SJCRH30 (cell line): ENCODE measurements at regions not wholly inside any gene's neighbourhood (a gene's known extent, or its start where the extent isn't known, plus 50 kb on each side); places are given as distances from the start of the nearest gene placed in this dataset.

ENCODE experiments used
- DNase-seq, 2 experiments: peaks; one replicate each; pipeline ENCODE4 v3.0.0-alpha.2; 2015 to 2020
- H3K27ac ChIP-seq: fragments of 250-450 bp; sonication (Bioruptor Pico); 2 replicates; pipeline ENCODE4 v1.5.1; 2020; ENCODE audit warnings: mild to moderate bottlenecking, moderate library complexity
- H3K27me3 ChIP-seq: fragments of 250-450 bp; sonication (Bioruptor Pico); 2 replicates; pipeline ENCODE4 v1.5.1; 2020; ENCODE audit warnings: mild to moderate bottlenecking, moderate library complexity
- H3K36me3 ChIP-seq: fragments of 250-450 bp; sonication (Bioruptor Pico); 2 replicates; pipeline ENCODE4 v1.5.1; 2020; ENCODE audit warnings: mild to moderate bottlenecking, moderate library complexity
- H3K4me1 ChIP-seq: fragments of 250-450 bp; sonication (Bioruptor Pico); 2 replicates; pipeline ENCODE4 v1.5.1; 2020; ENCODE audit warnings: mild to moderate bottlenecking, moderate library complexity
- H3K4me3 ChIP-seq: fragments of 250-450 bp; sonication (Bioruptor Pico); 2 replicates; pipeline ENCODE4 v1.5.1; 2020; ENCODE audit warnings: mild to moderate bottlenecking, moderate library complexity
- H3K9me3 ChIP-seq: fragments of 250-450 bp; sonication (Bioruptor Pico); replicated peaks from 2 replicates; pipeline ENCODE4 v1.5.1; 2020; ENCODE audit warnings: mild to moderate bottlenecking, moderate library complexity

DNA sequence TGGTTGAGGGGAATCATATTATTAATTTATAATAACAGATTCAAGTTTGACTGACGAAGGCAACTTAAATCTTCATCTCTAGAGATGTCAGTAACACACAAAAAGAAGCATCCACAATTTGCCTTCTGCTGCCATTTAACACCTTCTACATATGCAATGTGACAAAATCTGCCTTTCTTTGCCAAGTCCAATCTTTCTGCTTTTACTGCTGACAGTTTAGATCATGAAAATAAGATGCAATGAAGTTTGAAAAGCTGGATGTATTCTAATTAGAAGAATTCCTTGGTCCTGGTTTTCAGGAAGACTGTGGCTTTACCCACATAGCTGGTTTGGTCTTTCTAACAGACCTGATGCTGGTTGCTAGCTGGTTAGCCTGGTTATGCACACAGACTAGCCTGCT is 178.9 kb downstream of the ACER2 start:
- Histone ChIP-seq H3K4me1 (no peaks in the 10 kb centered on the region), H3K27ac (no peak overlapping the region), H3K36me3 (no peaks in the 10 kb centered on the region), H3K9me3 (no peaks in the 10 kb centered on the region), H3K27me3 (no peaks in the 10 kb centered on the region), H3K4me3 (no peak overlapping the region)
- DNase-seq: no peak

DNA sequence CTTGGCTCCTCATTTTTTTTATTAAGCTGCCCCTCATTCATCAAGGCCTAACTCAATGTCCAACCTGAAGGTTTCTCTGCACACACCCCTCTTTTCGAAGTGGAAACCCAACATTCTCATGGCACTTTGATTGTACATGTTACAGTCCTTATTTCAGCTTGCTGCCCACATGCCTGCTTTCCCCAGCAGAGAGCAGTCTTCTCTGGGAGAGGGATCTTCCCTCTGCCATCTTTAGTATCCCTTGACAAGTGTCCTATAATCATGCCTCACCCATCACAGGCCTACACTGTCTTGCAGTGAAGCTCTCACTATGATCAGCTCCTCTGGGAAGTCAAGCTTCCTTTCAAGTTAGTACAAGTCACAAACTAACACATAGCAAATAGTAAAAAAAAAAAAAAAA is 175.1 kb downstream of the ACER2 start:
- DNase-seq: no peak
- no peak overlapping the region for H3K27ac ChIP-seq

GRCh38 chr9:19577411-19577810 is 168.6 kb downstream of the ACER2 start:
- H3K27ac ChIP-seq: no peak overlapping the region
- DNase-seq: no peak
- H3K9me3 ChIP-seq: no peaks in the 10 kb centered on the region
- H3K27me3 ChIP-seq: no peaks in the 10 kb centered on the region; the same call in 1 of the 2 replicates
- H3K4me1 ChIP-seq: no peaks in the 10 kb centered on the region
- no peak overlapping the region for H3K4me3 ChIP-seq
- H3K36me3 ChIP-seq: no peaks in the 10 kb centered on the region

More for the DNA sequence above, 175.1 kb downstream of the ACER2 start:
- Histone ChIP-seq H3K9me3 (no peaks in the 10 kb centered on the region), H3K4me1 (no peaks in the 10 kb centered on the region), H3K36me3 (no peaks in the 10 kb centered on the region), H3K27me3 (no peaks in the 10 kb centered on the region; the same call in 1 of the 2 replicates), H3K4me3 (no peak overlapping the region)

DNA sequence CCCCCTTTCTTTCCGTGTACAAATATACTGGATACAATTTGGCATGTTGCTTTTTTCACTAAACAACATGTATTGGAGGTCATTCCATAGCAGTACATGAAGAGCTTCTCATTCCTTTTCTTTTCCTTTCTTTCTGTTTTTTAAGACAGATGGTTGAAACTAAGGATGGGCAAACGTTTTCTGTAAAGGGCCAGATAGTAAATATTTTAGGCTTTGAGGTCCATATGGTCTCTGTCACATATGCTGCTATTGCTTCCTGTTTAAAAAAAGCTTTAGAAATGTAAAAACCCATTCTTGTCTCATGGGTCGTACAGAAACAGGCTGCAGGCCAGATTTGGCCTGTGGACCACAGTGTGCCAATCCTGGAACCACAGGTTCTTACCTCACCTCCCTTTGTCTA is 160.1 kb downstream of the ACER2 start:
- Histone ChIP-seq H3K4me3 (no peak overlapping the region), H3K4me1 (no peaks in the 10 kb centered on the region), H3K36me3 (no peaks in the 10 kb centered on the region), H3K27me3 (no peaks in the 10 kb centered on the region), H3K27ac (no peak overlapping the region), H3K9me3 (no peaks in the 10 kb centered on the region)
- DNase-seq: no peak

- Histone ChIP-seq H3K27me3 (no peaks in the 10 kb centered on the region), H3K9me3 (no peaks in the 10 kb centered on the region), H3K4me3 (no peak overlapping the region), H3K36me3 (no peaks in the 10 kb centered on the region), H3K4me1 (no peaks in the 10 kb centered on the region), H3K27ac (no peak overlapping the region)
- no peak for DNase-seq
These were observed 155.7 kb downstream of the ACER2 start for GRCh38 chr9:19564396-19565061.

DNA sequence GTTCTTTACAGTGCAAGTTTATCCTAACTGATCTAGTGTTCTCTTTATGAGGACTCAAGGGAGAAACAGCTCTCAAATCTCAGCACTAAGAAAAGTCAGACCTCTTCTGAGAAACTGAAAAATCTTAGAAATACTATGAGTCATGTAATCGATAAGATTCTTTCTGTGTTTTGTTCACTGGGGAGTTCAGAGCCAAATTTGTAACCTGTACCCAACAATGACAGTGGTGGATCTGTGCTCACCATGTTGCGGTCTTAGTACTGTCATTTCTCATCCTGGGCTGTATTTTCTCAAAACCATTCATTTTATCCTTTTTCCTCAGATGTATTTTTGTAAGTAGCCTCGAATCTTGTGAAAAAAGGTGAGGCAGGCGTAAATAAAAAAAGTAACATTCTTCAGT is 146.4 kb downstream of the ACER2 start:
- Histone ChIP-seq H3K9me3 (no peaks in the 10 kb centered on the region), H3K27ac (no peak overlapping the region), H3K4me3 (no peak overlapping the region), H3K27me3 (no peaks in the 10 kb centered on the region), H3K36me3 (no peaks in the 10 kb centered on the region), H3K4me1 (no peaks in the 10 kb centered on the region)
- no peak for DNase-seq

- Histone ChIP-seq H3K9me3 (no peaks in the 10 kb centered on the region), H3K36me3 (no peaks in the 10 kb centered on the region), H3K27ac (no peak overlapping the region), H3K27me3 (no peaks in the 10 kb centered on the region), H3K4me3 (no peak overlapping the region), H3K4me1 (no peaks in the 10 kb centered on the region)
- DNase-seq: no peak
These were observed 145.7 kb downstream of the ACER2 start for GRCh38 chr9:19554529-19554928.

- H3K4me3 ChIP-seq: no peak overlapping the region
- DNase-seq: no peak
- no peaks in the 10 kb centered on the region for H3K9me3 ChIP-seq
- no peaks in the 10 kb centered on the region for H3K27me3 ChIP-seq
- no peak overlapping the region for H3K27ac ChIP-seq
- no peaks in the 10 kb centered on the region for H3K4me1 ChIP-seq
- H3K36me3 ChIP-seq: no peaks in the 10 kb centered on the region
These were observed 144.6 kb downstream of the ACER2 start for GRCh38 chr9:19553441-19553840.

GRCh38 chr9:19552282-19553105 is 143.7 kb downstream of the ACER2 start:
- no peaks in the 10 kb centered on the region for H3K27me3 ChIP-seq
- no peaks in the 10 kb centered on the region for H3K36me3 ChIP-seq
- no peaks in the 10 kb centered on the region for H3K4me1 ChIP-seq
- no peak overlapping the region for H3K4me3 ChIP-seq
- H3K9me3 ChIP-seq: no peaks in the 10 kb centered on the region
- DNase-seq: no peak
- no peak overlapping the region for H3K27ac ChIP-seq

GRCh38 chr9:19551124-19551929 is 142.5 kb downstream of the ACER2 start:
- H3K27me3 ChIP-seq: no peaks in the 10 kb centered on the region
- no peaks in the 10 kb centered on the region for H3K4me1 ChIP-seq
- DNase-seq: no peak
- H3K36me3 ChIP-seq: no peaks in the 10 kb centered on the region
- no peak overlapping the region for H3K27ac ChIP-seq
- no peaks in the 10 kb centered on the region for H3K9me3 ChIP-seq
- H3K4me3 ChIP-seq: no peak overlapping the region

GRCh38 chr9:19550009-19550408 is 141.2 kb downstream of the ACER2 start:
- no peaks in the 10 kb centered on the region for H3K9me3 ChIP-seq
- H3K36me3 ChIP-seq: no peaks in the 10 kb centered on the region
- no peaks in the 10 kb centered on the region for H3K4me1 ChIP-seq
- H3K27me3 ChIP-seq: no peaks in the 10 kb centered on the region
- H3K4me3 ChIP-seq: no peak overlapping the region
- DNase-seq: peak in 1 of 2 experiments; percentile 6
- H3K27ac ChIP-seq: no peak overlapping the region

DNA sequence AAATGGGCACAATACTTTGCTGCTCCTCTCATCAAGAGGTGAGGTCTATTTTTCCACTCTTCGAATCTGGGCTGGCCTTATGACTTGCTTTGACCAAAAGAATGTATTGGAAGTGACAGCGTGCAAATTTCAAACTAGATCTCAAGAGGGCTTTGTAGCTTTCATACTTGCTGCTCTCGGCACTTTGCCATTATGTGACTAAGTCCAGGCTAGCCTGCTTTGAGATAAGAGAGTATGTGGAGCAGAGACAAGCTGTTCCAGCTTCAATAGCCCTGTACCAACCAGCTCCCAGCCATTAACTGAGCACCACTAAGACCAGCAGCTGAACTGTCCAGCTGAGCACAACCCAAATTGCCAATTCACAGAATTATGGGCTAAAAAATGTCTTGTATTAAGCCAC is 124.6 kb downstream of the ACER2 start:
- no peak for DNase-seq
- Histone ChIP-seq H3K9me3 (no peaks in the 10 kb centered on the region), H3K36me3 (no peaks in the 10 kb centered on the region), H3K4me3 (no peak overlapping the region), H3K27me3 (no peaks in the 10 kb centered on the region), H3K27ac (no peak overlapping the region), H3K4me1 (no peaks in the 10 kb centered on the region)

GRCh38 chr9:19527663-19528062 is 118.9 kb downstream of the ACER2 start:
- Histone ChIP-seq H3K36me3 (no peaks in the 10 kb centered on the region), H3K4me3 (no peak overlapping the region), H3K4me1 (no peaks in the 10 kb centered on the region), H3K27ac (no peak overlapping the region), H3K27me3 (no peaks in the 10 kb centered on the region), H3K9me3 (no peaks in the 10 kb centered on the region)
- DNase-seq: no peak

- no peak for DNase-seq
- Histone ChIP-seq H3K27me3 (no peaks in the 10 kb centered on the region), H3K4me1 (no peaks in the 10 kb centered on the region), H3K36me3 (no peaks in the 10 kb centered on the region), H3K4me3 (no peak overlapping the region), H3K27ac (no peak overlapping the region), H3K9me3 (no peaks in the 10 kb centered on the region)
These were observed 113.7 kb downstream of the ACER2 start for GRCh38 chr9:19522558-19522957.

DNA sequence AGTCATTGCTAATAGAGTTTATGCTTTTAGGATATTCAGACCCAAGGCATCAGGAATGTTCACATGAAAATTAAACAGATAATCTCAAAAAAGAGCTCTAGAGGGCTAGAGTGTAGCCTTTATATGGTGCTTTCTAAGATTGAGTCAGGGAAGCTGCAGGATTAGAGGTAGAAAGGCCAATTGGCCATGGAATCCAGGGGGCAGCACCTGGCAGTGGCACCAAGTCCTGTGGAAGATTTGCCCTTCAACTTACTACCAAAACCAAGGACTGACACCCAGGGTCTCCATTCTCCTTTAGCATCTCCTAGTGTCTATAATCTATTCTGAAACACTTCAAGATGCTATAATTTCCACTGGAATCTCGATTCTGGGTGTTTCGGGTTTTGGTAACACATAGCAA is 112.4 kb downstream of the ACER2 start:
- H3K36me3 ChIP-seq: no peaks in the 10 kb centered on the region
- H3K4me3 ChIP-seq: no peak overlapping the region
- no peaks in the 10 kb centered on the region for H3K9me3 ChIP-seq
- H3K27me3 ChIP-seq: no peaks in the 10 kb centered on the region
- H3K4me1 ChIP-seq: no peaks in the 10 kb centered on the region
- no peak for DNase-seq
- H3K27ac ChIP-seq: no peak overlapping the region
